Testis (tissue), 2 donors: ENCODE measurements at regions not wholly inside any gene's neighbourhood (a gene's known extent, or its start where the extent isn't known, plus 50 kb on each side); places are given as distances from the start of the nearest gene placed in this dataset.

ENCODE experiments used
- POLR2A ChIP-seq: fragments of 450-650 bp; IDR thresholded peaks from one replicate; pipeline ENCODE4 v1.6.1; 2017; ENCODE audit warnings: antibody characterized with exemption, mild to moderate bottlenecking, moderate library complexity
- TF ChIP-seq, protein P1 (sequence below), 3 experiments: fragments of 450-650 bp in 2 of 3; fragments of 200-600 bp in 1 of 3; sonication (generic) in 1 of 3; IDR thresholded peaks; one replicate each; pipeline ENCODE4 v1.5.1; 2016 to 2019; ENCODE audit warnings: antibody characterized with exemption in 3 of 3, mild to moderate bottlenecking in 2 of 3, moderate library complexity in 1 of 3

DNA sequence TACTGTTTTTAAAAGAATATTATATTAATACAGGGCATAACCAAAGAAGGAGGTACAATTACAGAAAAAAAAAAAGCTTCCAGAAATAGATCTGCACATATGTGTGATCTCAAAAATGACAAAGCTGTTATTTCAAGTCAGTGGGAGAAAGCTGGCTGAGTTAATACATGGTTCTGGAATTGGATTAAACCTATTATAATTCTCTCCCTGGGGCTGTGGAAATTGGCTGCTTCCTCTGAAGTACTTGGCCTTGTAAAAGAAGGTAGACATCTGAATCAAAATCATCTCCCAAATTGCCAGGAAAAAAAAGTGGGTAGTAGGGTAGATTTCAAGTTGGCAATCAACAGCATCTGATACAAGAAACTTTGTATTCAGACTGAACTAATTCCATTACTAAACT is 723.9 kb upstream of the ALCAM start:
- TF ChIP-seq, protein P1, sequence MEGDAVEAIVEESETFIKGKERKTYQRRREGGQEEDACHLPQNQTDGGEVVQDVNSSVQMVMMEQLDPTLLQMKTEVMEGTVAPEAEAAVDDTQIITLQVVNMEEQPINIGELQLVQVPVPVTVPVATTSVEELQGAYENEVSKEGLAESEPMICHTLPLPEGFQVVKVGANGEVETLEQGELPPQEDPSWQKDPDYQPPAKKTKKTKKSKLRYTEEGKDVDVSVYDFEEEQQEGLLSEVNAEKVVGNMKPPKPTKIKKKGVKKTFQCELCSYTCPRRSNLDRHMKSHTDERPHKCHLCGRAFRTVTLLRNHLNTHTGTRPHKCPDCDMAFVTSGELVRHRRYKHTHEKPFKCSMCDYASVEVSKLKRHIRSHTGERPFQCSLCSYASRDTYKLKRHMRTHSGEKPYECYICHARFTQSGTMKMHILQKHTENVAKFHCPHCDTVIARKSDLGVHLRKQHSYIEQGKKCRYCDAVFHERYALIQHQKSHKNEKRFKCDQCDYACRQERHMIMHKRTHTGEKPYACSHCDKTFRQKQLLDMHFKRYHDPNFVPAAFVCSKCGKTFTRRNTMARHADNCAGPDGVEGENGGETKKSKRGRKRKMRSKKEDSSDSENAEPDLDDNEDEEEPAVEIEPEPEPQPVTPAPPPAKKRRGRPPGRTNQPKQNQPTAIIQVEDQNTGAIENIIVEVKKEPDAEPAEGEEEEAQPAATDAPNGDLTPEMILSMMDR (IDR thresholded peaks at IDR 0.05) = no peak
- TF ChIP-seq POLR2A = no peak
